ENCODE measurements at regions not wholly inside any gene's neighbourhood (a gene's known extent, or its start where the extent isn't known, plus 50 kb on each side); places are given as distances from the start of the nearest gene placed in this dataset.

- no peak for DNase-seq (ENCODE audit: low read depth)
Measured at GRCh38 chr15:80308002-80308401, 56.0 kb upstream of the CTXND1 start.

DNA sequence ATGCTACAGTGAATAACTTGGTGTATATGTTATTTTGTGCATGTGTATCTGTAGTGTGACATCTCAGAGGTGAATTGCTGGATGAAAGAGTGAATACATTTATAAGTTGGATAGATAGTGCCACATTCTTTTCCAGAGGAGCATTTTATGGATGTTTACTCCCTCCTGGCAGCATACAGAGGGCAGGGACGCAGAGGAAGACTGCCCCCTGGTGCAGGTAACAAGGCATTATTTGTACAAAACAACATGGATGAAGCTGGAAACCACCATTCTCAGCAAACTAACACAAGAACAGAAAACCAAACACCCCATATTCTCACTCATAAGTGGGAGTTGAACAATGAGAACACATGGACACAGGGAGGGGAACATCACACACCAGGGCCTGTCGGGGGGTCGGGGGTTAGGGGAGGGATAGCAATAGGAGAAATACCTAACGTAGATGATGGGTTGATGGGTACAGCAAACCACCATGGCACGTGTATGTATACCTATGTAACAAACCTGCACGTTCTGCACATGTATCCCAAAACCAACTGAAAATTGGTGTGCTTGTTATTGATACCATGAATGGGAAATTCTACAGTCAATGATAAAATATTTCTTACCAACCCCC, 57.9 kb upstream of the CTXND1 start:
- peak; percentile 36 for DNase-seq (ENCODE audit: low read depth)

GRCh38 chr15:80310776-80311175, 58.8 kb upstream of the CTXND1 start:
- DNase-seq (ENCODE audit: low read depth): peak; percentile 8

- DNase-seq (ENCODE audit: low read depth): no peak
Measured at GRCh38 chr15:80315289-80315987, 63.4 kb upstream of the CTXND1 start.

DNA sequence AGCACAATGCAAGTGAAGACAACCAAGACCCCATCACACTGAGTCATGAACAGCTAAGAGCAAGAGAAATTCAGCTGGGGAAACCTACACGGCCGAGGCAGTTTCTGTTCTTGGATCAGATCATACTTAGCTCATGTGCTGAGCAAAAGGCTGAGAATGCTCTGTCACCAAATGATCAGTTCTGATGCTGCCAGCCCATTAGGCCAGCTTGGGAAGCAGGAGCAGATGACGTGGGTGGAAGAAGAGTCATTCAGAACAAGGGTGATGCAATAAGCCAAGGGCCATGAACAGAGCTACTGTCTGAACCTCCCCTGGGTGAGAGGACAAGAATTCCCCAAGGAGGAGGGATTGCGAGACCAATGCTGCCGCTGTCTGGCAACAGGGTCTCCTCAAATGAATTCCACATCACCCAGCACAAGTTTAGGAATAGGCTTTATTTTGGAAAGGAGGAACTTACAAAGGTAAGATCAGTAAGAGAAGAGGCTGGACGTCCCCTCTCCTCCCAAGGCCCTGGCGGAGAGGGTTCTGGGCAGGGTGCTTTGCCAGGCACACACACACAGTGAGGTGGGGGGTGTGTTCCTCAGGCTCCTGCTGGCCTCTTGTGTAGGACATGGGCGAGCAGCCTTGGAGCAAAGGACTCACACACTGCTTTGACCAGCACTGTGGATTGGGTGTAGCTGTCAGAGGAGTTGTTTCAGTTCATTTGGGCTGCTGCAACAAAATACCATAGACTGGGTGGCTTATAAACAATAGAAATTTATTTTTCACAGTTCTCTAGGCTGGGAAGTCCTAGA, 65.6 kb upstream of the CTXND1 start:
- DNase-seq (ENCODE audit: low read depth): peak; percentile 89

DNA sequence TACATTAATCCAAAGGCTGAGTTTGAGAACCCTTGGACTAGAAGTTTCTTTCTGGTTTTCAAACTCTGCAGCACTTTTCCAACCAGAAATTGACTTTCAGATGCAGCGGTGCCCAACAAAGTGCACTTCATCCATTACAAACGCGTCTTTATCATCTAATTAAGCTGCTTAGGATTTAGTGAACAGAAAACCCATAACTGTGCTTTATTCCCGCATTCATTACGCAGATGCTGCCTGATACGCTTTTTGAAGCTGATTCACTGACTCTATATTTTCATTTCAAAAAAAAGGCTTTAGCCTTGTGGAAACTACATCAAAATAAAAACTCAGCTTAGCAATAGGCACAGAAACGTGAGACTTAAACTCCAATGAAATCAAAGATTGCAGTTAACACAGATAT, 69.8 kb upstream of the CTXND1 start:
- no peak for DNase-seq (ENCODE audit: low read depth)

DNA sequence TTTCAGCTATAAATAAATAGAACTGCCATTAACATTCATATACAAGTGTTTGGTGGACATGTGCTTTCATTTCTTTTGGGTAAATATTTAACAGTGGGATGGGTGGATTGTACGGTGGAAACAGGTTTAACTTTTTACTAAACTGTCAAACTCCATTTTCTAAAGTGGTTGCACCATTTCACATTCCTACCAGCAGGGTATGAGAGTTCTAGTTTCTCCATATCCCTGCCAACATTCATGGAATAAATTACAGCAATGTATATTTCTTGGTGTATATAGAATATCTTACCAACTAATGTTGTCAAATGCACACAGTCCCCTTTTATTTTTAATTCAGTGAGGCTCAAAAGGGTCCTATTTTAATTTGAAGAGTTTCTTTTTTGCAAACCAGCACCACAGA, 71.3 kb upstream of the CTXND1 start:
- no peak for DNase-seq (ENCODE audit: low read depth)

GRCh38 chr15:80324545-80325080, 72.6 kb upstream of the CTXND1 start:
- no peak for DNase-seq (ENCODE audit: low read depth)

GRCh38 chr15:80325206-80325605, 73.2 kb upstream of the CTXND1 start:
- peak; percentile 7 for DNase-seq (ENCODE audit: low read depth)

GRCh38 chr15:80326270-80326669, 74.3 kb upstream of the CTXND1 start:
- DNase-seq (ENCODE audit: low read depth): no peak

DNA sequence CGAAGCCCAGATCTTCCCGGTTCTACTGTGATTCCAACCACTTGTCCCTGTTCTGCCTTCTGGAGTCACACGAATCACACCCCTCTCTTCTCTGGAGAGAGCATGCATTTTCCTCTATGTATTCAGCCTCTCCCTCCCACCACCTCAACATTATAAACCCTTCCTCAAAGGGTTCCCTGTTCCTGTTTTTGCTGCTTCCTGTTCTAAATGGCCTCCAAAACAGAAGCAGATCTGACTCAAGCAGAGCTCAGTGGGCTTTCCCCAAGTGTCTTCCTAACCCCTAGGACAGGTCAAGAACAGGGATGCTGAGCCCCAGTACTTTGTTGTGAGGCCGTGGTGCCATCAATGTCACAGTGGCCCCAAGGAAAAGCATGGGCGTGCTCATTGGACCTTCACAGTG, 75.7 kb upstream of the ARNT2 start:
- no peak for DNase-seq (ENCODE audit: low read depth)

- DNase-seq (ENCODE audit: low read depth): no peak
Measured at GRCh38 chr15:80331886-80332406, 72.2 kb upstream of the ARNT2 start.

GRCh38 chr15:80333261-80333660, 70.9 kb upstream of the ARNT2 start:
- DNase-seq (ENCODE audit: low read depth): no peak

DNA sequence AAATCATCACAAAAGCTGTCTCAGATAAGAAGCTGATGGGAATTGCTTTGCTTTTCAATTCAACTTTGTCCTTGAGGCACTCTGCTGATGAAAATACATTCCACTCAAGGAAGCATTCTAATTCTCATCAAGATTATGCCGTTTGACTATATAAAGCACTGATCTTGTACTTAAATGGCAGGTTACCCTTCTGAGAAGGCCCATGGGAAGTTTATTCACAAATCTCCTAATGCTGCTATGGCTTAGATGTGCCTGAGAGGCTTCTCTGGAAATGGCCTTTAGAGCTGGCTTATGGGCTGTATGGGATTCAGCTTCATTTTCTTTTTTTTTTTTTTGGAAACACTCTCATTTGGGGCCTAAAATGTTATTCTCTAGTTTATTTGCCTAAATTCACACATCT, 69.7 kb upstream of the ARNT2 start:
- no peak for DNase-seq (ENCODE audit: low read depth)

- DNase-seq (ENCODE audit: low read depth): no peak
Measured at GRCh38 chr15:80339601-80340000, 64.6 kb upstream of the ARNT2 start.

DNA sequence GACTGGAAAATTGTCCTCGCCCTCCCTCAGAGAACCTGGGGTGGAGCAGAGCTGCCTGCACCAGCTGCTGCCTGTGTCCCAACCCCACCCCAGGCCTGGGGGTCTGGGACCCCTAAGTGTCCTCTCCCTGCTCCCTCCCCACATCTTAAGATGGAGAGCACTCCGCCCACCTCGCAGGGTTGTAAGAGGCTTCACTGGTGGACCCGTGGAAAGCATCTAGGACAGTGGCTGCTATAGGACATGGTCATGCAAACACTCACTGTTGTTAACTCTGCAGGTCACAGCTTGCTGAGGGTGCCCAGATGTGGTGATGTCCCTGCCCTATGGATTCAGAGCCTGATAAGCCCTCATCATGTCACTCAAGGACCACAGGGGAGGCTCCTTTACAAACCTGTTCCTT, 62.0 kb upstream of the ARNT2 start:
- no peak for DNase-seq (ENCODE audit: low read depth)

GRCh38 chr15:80343554-80343992, 60.6 kb upstream of the ARNT2 start:
- peak; percentile 29 for DNase-seq (ENCODE audit: low read depth)

GRCh38 chr15:80350941-80351610, 53.1 kb upstream of the ARNT2 start:
- DNase-seq (ENCODE audit: low read depth): no peak
